HFF-Myc (cell line): ENCODE measurements at regions not wholly inside any gene's neighbourhood (a gene's known extent, or its start where the extent isn't known, plus 50 kb on each side); places are given as distances from the start of the nearest gene placed in this dataset.

ENCODE experiments used
- DNase-seq: peaks from one replicate; pipeline ENCODE4 v3.0.0-alpha.2; 2011; ENCODE audit warnings: low read depth; ENCODE audit errors: extremely low read depth
- H3K4me3 ChIP-seq: replicated peaks from 2 replicates; pipeline ENCODE4 v1.5.1; 2011; ENCODE audit warnings: low read depth, mild to moderate bottlenecking, control low read depth, low read length
- TF ChIP-seq, protein P1 (sequence below): IDR thresholded peaks from 2 replicates; pipeline ENCODE4 v1.5.1; 2012; ENCODE audit warnings: mild to moderate bottlenecking, low read depth, low read length, control low read depth; ENCODE audit errors: missing control alignments

DNA sequence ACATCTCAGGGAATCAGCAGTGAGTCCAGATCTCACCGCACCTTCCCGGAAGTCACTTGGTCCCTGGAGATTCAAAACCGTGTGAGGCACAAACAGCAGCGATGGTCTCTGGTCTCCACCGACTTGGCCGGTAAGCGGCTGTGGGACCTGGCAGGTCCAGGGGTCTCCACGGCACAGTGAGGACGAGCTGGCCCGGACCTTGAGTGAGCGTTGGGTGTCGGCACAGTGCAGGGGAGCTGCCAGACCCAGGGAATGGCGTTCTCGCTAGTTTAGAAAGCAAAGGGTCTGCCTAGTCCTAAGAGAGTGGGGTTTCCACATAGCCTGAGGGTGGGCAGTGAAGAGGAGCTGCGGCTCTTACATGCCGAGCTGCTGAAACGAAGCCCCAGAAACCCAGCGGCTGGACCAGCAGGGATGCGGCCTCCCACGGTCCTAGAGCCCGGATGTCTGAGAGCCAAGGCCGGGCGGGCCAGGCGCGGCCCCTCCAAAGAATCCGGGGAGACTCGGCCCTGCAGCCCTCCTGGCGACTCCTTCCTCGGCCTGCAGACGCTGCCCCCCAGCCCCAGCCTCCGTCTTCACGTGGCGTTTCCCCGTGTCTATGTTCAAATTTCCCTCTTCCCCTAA is 185.0 kb downstream of the ERMARD start:
- TF ChIP-seq, protein P1, sequence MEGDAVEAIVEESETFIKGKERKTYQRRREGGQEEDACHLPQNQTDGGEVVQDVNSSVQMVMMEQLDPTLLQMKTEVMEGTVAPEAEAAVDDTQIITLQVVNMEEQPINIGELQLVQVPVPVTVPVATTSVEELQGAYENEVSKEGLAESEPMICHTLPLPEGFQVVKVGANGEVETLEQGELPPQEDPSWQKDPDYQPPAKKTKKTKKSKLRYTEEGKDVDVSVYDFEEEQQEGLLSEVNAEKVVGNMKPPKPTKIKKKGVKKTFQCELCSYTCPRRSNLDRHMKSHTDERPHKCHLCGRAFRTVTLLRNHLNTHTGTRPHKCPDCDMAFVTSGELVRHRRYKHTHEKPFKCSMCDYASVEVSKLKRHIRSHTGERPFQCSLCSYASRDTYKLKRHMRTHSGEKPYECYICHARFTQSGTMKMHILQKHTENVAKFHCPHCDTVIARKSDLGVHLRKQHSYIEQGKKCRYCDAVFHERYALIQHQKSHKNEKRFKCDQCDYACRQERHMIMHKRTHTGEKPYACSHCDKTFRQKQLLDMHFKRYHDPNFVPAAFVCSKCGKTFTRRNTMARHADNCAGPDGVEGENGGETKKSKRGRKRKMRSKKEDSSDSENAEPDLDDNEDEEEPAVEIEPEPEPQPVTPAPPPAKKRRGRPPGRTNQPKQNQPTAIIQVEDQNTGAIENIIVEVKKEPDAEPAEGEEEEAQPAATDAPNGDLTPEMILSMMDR: no peak
- DNase-seq: no peak
- H3K4me3 ChIP-seq: no peak overlapping the region

DNA sequence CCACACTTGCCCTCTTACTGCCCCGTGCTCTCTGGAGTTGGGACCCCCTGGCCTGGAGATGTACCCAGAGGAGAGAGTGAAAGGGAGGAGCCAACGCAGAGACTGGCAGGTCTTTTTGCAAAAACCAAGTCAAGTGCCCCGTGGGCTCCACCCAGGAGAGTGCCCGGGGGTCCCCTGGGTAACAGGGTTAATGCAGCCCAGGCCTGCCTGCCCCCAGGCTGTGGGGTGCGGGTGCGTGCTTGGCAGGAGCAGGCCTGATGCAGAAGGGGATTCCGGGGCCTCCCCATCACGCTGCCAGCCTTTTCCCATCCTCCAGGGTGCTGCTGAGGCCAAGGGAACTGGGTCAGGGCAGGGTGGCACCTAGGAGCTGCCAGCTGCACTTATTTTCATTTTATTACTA is 184.4 kb downstream of the ERMARD start:
- no peak overlapping the region for H3K4me3 ChIP-seq
- TF ChIP-seq, protein P1: no peak
- no peak for DNase-seq

DNA sequence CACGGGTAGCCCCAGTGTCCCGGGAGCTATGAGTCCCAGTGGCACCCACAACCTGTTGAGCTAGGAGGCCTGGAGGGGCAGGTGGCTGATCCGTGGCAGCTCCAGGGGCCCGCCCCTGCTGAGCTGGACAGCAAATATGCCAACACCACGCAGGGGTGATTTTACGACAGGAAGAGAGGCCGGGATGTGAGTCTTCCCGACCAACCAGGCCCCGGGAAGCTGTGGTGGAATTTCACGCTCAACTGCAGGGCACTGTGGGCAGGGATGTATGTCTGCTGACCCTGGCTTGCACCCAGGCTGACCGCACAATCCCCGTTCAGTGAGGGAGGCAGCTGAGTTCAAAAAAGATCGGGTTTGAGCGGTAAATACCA is 183.9 kb downstream of the ERMARD start:
- TF ChIP-seq, protein P1: no peak

DNA sequence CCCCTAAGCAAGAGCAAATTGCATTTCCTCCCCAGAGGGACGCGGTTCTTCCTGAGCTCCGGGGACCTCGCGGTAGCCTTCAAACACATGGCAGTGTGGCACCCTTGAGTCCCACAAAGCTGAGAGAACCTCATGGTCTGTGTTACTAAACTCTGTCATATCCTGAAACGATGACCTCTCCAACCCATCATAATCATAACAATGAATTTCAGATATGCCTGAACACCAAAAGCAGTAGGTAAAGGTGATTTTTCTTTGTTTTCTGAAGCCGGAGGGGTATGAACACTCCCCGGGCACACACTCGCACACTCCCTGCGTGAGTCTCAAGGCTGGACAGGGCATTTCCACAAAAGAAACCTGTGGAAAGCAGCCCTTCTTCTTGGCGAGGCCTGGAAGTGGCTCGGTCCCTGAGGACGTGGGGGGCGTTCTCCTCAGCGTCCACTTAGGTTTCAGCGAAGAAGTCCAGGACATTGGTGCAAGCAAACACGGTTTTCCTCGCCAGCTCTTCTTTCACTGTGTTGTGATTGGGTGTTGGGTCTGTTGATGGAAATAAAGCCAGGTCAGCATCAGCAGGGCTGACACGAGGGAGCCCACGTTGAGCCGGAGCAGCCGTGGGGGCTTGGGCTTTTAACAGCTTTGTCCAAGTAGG is 183.4 kb downstream of the ERMARD start:
- H3K4me3 ChIP-seq: no peak overlapping the region
- DNase-seq: no peak
- TF ChIP-seq, protein P1: no peak

More for the DNA sequence above, 183.9 kb downstream of the ERMARD start:
- H3K4me3 ChIP-seq: no peak overlapping the region
- no peak for DNase-seq

DNA sequence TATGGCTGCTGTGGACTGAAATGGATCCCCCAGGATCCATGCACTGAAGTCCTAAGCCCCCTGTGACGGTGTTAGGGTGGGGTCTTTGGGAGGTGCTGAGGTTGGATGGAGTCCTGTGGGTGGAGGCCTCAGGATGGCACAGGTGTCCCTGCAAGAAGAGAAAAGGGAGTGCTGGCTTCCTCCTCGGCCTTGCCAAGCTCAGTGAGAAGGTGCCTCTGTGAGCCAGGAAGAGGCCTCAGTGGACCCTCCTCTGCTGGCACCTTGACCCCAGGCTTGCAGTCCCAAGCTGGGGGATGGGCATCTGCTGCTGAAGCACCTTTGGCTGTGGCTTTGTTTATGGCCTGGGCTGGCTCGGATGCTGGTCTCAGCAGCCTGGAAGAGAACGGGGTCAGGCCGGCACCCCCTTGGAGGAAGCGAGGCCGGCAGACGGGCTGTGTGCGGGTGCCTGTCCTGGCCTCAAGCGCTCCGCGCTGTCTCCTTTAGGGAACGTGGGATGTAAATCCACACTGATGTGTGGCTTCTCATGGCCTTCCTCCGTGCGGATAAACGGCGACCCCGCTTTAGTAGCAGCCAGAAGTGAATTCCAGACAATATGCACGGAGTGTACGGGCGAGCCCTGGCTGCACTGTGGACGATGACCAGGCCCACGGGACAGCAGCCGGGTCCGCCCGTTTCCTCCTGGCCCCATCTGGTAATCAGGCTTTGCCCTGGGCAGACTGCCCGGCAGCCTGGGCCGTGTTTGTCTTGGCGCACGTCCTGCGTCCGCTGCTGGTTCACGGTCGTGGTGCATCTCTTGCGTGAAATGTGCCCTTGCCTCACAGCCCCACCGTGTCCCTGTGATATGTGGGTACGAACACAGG is 182.6 kb downstream of the ERMARD start:
- TF ChIP-seq, protein P1: no peak
- no peak overlapping the region for H3K4me3 ChIP-seq
- no peak for DNase-seq

DNA sequence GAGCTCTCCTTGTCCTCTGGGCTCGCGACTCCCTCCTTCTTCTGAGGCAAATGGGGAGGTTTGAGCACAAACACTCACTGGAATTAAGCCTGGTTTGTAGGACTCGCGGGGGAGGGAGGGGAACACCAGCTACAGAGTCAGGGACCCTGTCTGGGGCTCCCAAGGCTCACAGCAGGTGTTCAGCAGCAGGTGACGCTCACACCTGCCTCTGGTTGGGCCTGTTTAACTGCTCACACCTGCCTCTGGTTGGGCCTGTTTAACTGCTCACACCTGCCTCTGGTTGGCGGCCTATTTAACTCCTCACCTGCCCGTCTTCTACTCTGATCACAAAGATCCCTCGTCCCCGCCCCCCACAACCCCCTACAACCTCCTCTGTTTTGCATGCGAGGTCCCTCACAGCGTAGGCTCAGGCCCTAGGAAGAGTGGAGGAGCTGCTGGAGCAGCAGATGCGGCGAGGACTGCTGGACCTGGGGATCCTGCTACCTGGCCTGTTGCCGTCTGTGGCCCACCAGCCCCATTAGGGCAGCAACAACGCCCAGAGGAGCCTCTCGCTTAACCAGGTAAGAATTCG is 181.9 kb downstream of the ERMARD start:
- DNase-seq: no peak
- H3K4me3 ChIP-seq: no peak overlapping the region
- TF ChIP-seq, protein P1: no peak
